ENCODE measurements at regions not wholly inside any gene's neighbourhood (a gene's known extent, or its start where the extent isn't known, plus 50 kb on each side); places are given as distances from the start of the nearest gene placed in this dataset.
"Not testable (repeated sequence)": the region's sequence is repeated elsewhere in the genome, so short reads cannot be mapped to it uniquely, and the experiment has no call there.

GRCh38 chr1:143691971-143692529 lies 279.7 kb downstream of the FAM72C start:
- no peak for DNase-seq

- DNase-seq: no peak
These were observed 280.3 kb downstream of the FAM72C start for GRCh38 chr1:143691400-143691891.

DNA sequence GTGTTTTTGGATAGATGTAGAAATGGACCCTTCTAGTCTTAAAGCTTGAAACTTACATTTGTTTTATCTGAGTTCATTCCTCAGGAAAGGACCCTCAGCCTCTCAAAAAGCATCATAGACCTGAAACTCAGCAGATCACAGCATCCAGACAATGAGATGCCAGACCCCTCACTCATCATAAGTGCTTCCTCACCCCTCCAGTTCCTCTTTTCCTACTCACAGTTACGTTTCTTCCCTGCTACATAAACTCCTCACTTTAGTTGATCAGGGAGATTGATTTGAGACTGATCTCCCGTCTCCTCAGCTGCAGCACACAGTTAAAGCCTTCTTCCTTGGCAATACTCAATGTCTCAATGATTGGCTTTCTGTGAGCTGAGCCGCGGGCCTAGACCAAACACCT lies 282.0 kb downstream of the FAM72C start:
- DNase-seq: no peak

DNA sequence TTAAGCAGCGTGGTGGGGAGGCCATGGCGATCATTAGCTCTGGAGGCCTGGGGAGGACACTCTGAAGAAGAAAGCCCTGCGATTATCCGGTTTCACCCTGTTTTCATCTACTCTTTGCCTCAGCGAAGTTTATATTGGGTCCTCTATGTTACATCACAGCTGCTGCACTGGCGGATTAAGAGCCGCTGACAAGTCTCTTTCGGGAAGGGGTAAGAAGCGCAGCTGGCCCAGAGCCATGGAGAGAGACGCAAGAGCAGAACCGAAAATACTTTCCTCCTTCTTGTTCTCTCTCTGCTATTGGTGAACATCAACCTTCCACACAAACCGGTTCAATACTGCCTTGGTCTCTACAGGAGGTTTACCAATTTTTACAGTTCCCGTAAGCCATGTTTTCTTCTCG lies 291.5 kb downstream of the FAM72C start:
- DNase-seq: no peak

DNA sequence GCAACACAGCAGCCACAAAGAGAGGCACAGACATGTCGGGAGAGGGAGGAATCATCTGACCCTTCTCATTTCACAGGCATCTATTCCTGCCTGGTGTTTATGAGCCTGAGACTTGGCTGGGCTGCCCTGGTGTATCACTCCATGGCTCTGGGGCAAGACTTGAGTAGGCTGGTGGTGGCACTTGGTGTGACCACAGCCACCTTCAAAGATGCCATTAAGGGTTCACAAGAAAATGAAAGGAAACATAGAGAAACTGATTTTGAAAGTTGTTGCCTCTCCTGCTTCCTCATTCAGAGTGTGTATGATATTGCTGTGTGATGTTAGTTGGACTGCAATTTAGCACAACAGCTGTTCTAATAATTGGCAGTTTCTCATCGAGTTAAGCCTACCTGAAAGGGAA lies 298.8 kb downstream of the FAM72C start:
- DNase-seq: no peak

GRCh38 chr1:143667730-143668129 lies 304.1 kb downstream of the FAM72C start:
- DNase-seq: no peak

- no peak for DNase-seq
These were observed 304.9 kb downstream of the FAM72C start for GRCh38 chr1:143666851-143667250.

DNA sequence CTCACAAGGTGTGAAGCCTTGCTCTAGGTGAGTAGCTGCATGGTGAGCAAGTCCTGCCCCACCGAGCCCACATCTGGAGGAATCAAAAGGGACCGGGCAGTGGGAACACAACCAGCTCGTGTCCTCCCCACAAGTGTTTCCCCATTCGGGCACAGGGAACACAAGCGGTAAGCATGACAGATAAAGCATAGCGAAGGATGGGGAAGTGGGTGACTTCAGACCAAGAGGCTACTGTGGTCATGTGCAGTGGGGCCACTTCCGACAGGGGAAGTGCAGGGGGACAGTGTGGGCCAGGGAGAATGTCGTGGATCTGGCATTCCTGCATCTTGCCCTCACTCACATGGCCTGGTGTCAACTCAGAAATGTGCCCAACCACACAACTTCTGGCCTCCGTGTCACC lies 306.2 kb downstream of the FAM72C start:
- DNase-seq: no peak

- DNase-seq: not testable (repeated sequence)
These were observed 308.7 kb downstream of the FAM72C start for GRCh38 chr1:143663056-143663455.

DNA sequence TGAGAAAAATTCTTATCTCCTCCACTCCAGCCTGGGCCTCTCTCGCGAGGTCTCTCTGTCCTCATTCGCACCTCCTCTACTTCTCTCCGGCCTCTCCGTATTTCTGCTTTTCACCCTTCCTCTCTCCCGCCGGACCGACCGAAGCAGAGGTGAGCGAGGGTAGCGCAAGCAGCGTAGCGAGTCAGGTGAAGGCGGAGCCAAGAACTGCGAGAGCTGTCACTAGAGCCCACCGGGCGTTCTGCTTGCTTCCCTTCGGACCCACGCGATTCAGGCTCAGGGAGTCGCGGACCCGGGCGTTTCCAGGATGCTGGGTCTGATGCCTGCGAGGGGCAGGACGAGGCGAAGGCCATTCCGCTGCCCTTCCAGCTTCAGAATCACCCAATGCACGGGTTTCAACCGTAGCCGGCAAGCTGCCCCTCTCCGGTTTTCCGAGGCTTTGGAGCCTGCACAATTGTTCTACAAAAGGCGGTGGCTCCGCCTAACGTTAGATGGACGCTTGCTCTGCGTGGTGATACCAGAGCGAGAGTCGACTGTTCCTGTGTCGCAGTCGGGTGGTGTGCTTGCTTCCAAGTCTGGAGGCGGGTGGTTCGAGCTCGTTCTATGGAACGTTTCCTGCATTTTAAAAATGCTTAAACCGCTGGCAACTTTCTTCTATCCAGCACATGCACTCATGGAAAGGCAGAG lies 310.2 kb downstream of the FAM72C start:
- no peak for DNase-seq

DNA sequence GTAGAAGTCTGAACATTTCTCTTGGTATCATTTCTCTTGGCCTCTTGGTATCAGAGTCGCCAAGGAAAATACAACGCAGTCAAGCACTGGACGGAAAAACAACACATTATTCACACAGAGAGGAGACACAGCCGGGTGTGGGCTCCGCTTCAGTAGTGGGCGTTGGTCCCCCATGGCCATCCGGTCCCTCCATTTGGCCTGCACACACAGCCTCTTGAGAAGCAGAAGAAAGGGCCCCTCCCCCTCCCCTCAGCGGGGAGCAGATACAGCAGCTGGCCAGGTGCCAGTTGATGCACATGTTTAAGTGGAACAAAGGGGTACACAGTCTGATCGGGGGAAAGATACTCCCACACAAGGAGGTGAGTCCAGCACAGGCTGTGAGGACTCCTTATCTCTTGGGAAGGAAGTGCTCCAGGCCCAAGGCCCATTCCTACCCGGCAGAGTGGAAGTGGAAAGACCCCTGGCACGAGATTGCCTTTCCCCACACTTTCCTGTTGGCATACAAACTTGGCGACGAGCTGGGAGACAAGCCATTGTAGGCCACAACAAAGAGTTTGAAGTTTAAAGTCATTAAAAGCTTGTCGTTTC lies 311.3 kb downstream of the FAM72C start:
- DNase-seq: no peak

DNA sequence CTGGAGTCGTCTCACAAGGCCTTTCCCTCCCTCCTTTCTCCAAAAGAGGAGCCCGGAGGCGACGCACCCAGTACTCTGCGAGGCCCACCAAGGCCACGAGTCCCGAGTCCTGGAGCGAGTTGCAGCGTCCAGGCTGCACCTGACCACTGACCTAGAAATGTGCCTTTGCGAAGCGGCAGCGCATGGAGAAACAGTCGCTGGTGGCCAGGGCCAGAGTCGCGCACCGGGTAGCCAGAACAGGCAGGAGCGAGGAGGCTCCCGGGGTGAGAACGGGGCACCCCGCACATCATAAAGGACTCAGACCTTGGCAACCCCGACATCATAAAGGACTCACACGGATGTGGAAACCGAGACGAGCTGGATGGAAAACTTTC lies 318.4 kb downstream of the FAM72C start:
- no peak for DNase-seq

DNA sequence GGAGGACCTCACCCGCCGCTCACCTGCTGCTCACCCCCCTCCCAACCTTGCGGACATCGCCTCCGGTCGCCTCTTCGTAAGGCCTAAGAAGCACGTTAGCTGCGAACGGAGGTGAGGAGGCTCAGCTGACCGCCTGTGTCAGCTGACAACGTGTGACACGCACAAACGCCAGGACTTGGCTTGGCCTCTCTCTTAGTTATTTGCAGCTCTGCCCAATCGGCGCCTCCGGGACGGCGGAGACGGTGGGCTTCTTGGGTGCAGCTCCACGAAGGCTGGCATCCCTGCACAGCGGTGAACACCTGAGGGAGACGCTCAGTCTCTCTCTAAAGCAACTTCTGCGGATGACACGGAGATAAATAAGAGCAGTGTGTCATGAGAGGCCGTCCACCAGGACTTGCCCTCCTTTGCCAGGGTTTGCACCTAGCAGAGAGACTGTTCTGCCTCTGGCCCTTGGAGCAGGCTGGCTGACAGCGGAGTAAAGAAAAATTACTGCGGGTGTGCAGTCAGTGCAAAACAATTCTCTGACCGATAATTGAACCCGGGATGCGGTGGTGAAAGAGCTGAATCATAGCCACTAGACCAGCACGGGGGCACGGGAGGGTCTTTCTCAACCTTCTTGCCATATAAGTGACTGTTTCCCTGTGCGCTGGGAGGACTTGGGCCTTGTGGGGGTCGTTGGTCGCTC lies 318.9 kb downstream of the FAM72C start:
- DNase-seq: no peak

- DNase-seq: no peak
These were observed 319.6 kb downstream of the FAM72C start for GRCh38 chr1:143652187-143652586.

GRCh38 chr1:143651350-143651992 lies 320.3 kb downstream of the FAM72C start:
- DNase-seq: no peak

- not testable (repeated sequence) for DNase-seq
These were observed 327.8 kb downstream of the FAM72C start for GRCh38 chr1:143644035-143644434.

DNA sequence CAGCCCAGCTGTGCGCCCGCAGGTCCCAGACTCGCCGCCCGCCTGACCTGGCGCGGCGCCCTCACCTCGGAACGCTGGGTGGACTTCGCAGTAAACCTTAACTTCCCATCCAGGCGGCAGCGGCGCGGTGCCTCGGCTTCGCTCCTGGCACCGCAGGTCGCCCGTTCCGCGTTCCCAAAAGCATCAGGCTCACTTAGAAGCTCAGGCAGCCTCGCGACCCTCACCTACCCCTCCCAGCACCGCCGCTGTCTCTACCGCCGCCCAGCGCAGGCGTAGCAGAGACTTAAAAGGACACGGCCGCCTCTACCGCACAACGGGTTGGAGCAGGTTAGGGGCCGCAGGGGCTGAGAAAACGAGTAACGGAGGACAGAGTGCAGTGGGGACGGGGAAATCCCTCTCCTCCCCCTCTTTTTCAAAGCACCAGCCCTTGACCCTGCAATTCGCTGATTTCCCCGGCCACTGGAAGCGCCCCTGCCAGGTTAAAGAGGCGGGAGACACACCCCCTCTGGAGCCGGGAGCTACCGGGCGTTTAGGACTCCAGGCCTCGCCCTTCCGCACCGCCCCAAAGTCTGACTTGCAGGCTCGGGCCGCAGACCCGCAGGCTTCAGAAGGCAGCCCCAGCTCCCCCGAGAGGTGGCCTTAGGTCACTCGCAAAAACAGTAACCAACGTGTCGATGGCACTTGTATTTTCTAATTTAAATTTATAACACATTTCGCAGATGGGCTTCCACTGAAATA lies 328.5 kb downstream of the FAM72C start:
- DNase-seq: no peak

DNA sequence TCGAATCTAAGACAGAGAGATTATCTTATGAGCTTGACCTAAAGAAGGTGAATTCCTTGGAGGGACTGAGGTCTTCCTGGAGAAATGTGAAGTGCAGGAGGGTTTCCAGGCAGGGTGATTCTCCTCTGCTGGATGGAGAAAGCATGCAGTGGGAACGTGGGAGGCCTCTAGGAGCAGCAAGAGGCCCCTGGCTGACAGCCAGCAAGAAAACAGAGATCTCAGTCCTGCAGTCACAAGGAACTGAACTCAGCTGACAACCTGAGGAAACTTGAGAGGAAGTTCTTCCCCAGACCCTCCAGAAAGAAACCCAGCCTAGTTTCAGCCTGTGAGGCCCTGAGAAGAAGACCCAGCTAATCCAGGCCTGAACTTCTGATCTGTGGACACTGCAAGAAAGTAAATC lies 345.9 kb downstream of the FAM72C start:
- DNase-seq: no peak

- no peak for DNase-seq
These were observed 351.9 kb downstream of the FAM72C start for GRCh38 chr1:143619851-143620250.

- DNase-seq: no peak
These were observed 360.6 kb downstream of the FAM72C start for GRCh38 chr1:143611159-143611558.

GRCh38 chr1:143610196-143610595 lies 361.6 kb downstream of the FAM72C start:
- no peak for DNase-seq

GRCh38 chr1:143604887-143605286 lies 366.9 kb downstream of the FAM72C start:
- no peak for DNase-seq

DNA sequence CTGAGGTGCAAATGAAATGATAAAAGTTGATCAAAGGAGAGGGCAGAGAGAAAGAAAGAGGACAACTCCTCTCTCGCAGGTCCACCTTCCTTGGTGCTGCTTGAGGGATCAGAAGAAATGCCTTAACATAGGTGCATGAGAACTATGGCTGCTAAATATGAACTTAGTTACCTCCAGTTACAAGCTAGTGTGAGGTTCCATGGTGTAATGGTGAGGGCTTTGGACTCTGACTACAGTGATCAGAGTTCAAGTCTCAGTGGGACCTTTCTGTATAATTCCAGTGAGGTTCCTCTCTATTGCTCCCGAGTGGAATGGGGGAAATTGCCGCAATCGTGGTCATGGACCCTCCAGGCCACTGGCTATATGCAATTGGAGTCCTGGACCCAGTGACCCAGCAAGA lies 387.3 kb downstream of the FAM72C start:
- DNase-seq: no peak

Data from activated CD8-positive, alpha-beta memory T cell treated with anti-CD3 and anti-CD28 coated beads, Interleukin-2, amount 50 U/mL, for 48 hours (primary cell).